Body of pancreas (tissue), 4 donors: ENCODE measurements at regions not wholly inside any gene's neighbourhood (a gene's known extent, or its start where the extent isn't known, plus 50 kb on each side); places are given as distances from the start of the nearest gene placed in this dataset.

Experiments
- ATAC-seq: fragments of 150-250 bp; one replicate; pipeline ENCODE4 v1.9.1; 2016
- DNase-seq, 4 donors: peaks; one replicate each; pipeline ENCODE4 v3.0.0-alpha.2; 2019
- H3K27ac ChIP-seq, 4 donors: fragments of 200-600 bp; sonication (generic); 1 replicate in 3 of 4; 2 replicates in 1 of 4; pipeline versions ENCODE4 v1.5.1 to v1.6.1; 2016 to 2019; ENCODE audit warnings: mild to moderate bottlenecking in 1 of 4, mixed read lengths in 1 of 4, moderate library complexity in 1 of 4
- H3K27me3 ChIP-seq, 2 donors: fragments of 200-600 bp; sonication (generic); one replicate each; pipeline ENCODE4 v1.6.0; 2016; ENCODE audit warnings: mild to moderate bottlenecking in 1 of 2
- H3K36me3 ChIP-seq, 2 donors: fragments of 200-600 bp; sonication (generic); replicated peaks in 1 of 2; 2 replicates each; pipeline ENCODE4 v1.5.1; 2016; ENCODE audit warnings: low read depth in 2 of 2; ENCODE audit not compliant: insufficient read depth in 1 of 2
- H3K4me1 ChIP-seq: fragments of 200-600 bp; sonication (generic); one replicate; pipeline ENCODE4 v1.6.0; 2016
- H3K4me3 ChIP-seq, 2 donors: fragments of 200-600 bp; sonication (generic); 1 replicate in 1 of 2; 2 replicates in 1 of 2; pipeline ENCODE4 v1.5.1; 2016 to 2019
- H3K9me3 ChIP-seq, 3 donors: fragments of 200-600 bp; sonication (generic); 1 replicate in 2 of 3; 2 replicates in 1 of 3; pipeline ENCODE4 v1.5.1; 2016
- CTCF ChIP-seq, 7 experiments: fragments of 450-650 bp in 4 of 7; fragments of 200-600 bp in 3 of 7; sonication (generic) in 3 of 7; IDR thresholded peaks; one replicate each; pipeline ENCODE4 v1.5.1; 2016 to 2019; ENCODE audit warnings: antibody characterized with exemption in 7 of 7
- POLR2A ChIP-seq, 3 donors: fragments of 450-650 bp; IDR thresholded peaks; one replicate each; pipeline ENCODE4 v1.6.1; 2016; ENCODE audit warnings: antibody characterized with exemption in 3 of 3, mild to moderate bottlenecking in 2 of 3
- WGBS, 2 donors: methylation state at CpG; one replicate each; pipeline ENCODE4 v1.1.5; 2017; 5-methylcytosine and 5-hydroxymethylcytosine counted together
- intact Hi-C: fragments of 100-400 bp; cut with DNase I; formaldehyde crosslinking; loops from one replicate; pipeline ENCODE4 v1.15.1; 2023

GRCh38 chr20:7452890-7453289 lies 487.4 kb downstream of the HAO1 start:
- Histone ChIP-seq H3K9me3 (no peaks in the 10 kb centered on the region), H3K27ac (no peak overlapping the region), H3K4me3 (no peak overlapping the region), H3K27me3 (no peaks in the 10 kb centered on the region), H3K4me1 (no peaks in the 10 kb centered on the region), H3K36me3 (no peaks in the 10 kb centered on the region)
- intact Hi-C loops: no loop called here
- 84 to 92% methylated on average over 2 of the region's 2 CpGs for WGBS, 2 donors
- ATAC-seq (no peak), DNase-seq (no peak)
- TF ChIP-seq CTCF (IDR thresholded peaks at IDR 0.05) (no peak), POLR2A (IDR thresholded peaks at IDR 0.05) (no peak)

- Histone ChIP-seq H3K36me3 (no peaks in the 10 kb centered on the region), H3K27me3 (no peaks in the 10 kb centered on the region), H3K4me1 (no peaks in the 10 kb centered on the region), H3K9me3 (no peaks in the 10 kb centered on the region), H3K4me3 (no peak overlapping the region), H3K27ac (no peak overlapping the region)
- WGBS, 2 donors: 13 to 27% methylated on average over 2 of the region's 2 CpGs
- DNase-seq: no peak
- TF ChIP-seq CTCF (IDR thresholded peaks at IDR 0.05): no peak
- TF ChIP-seq POLR2A (IDR thresholded peaks at IDR 0.05): no peak
- intact Hi-C loops: no loop called here
- no peak for ATAC-seq
These were observed 486.2 kb downstream of the HAO1 start for GRCh38 chr20:7454047-7454446.

GRCh38 chr20:7458459-7458858 lies 481.8 kb downstream of the HAO1 start:
- intact Hi-C loops: no loop called here
- Histone ChIP-seq H3K9me3 (no peaks in the 10 kb centered on the region), H3K27ac (no peak overlapping the region), H3K4me3 (no peak overlapping the region), H3K4me1 (no peaks in the 10 kb centered on the region), H3K27me3 (no peaks in the 10 kb centered on the region), H3K36me3 (no peaks in the 10 kb centered on the region)
- TF ChIP-seq POLR2A (IDR thresholded peaks at IDR 0.05) (no peak), CTCF (IDR thresholded peaks at IDR 0.05) (no peak)
- no peak for ATAC-seq
- DNase-seq: no peak
- 61 to 67% methylated on average over 3 of the region's 3 CpGs for WGBS, 2 donors

GRCh38 chr20:7459083-7459482 lies 481.2 kb downstream of the HAO1 start:
- Histone ChIP-seq H3K4me3 (no peak overlapping the region), H3K36me3 (no peaks in the 10 kb centered on the region), H3K27me3 (no peaks in the 10 kb centered on the region), H3K4me1 (no peaks in the 10 kb centered on the region), H3K9me3 (no peaks in the 10 kb centered on the region), H3K27ac (no peak overlapping the region)
- ATAC-seq (no peak), DNase-seq (no peak)
- TF ChIP-seq POLR2A (IDR thresholded peaks at IDR 0.05) (no peak), CTCF (IDR thresholded peaks at IDR 0.05) (no peak)
- intact Hi-C loops: no loop called here
- 54% methylated on average over 1 of the region's 1 CpG for WGBS, 2 donors

- no peaks in the 10 kb centered on the region for H3K9me3 ChIP-seq
- H3K4me3 ChIP-seq: no peak overlapping the region
- ATAC-seq: no peak
- 47 to 58% methylated on average over 1 of the region's 1 CpG for WGBS, 2 donors
- H3K36me3 ChIP-seq: no peaks in the 10 kb centered on the region
- H3K27me3 ChIP-seq: no peaks in the 10 kb centered on the region
- no peak for TF ChIP-seq CTCF (IDR thresholded peaks at IDR 0.05)
- no peak for TF ChIP-seq POLR2A (IDR thresholded peaks at IDR 0.05)
- intact Hi-C loops: no loop called here
- no peak for DNase-seq
- no peaks in the 10 kb centered on the region for H3K4me1 ChIP-seq
- H3K27ac ChIP-seq: no peak overlapping the region
These were observed 477.0 kb downstream of the HAO1 start for GRCh38 chr20:7463290-7463689.
